B cell (primary cell): ENCODE measurements at regions not wholly inside any gene's neighbourhood (a gene's known extent, or its start where the extent isn't known, plus 50 kb on each side); places are given as distances from the start of the nearest gene placed in this dataset.

Source experiments
- EZH2 ChIP-seq: IDR thresholded peaks from 2 replicates; pipeline ENCODE4 v1.6.1; 2012; ENCODE audit warnings: borderline replicate concordance, low read depth, mild to moderate bottlenecking, moderate library complexity, low read length; ENCODE audit not compliant: insufficient read depth, poor library complexity, severe bottlenecking
- TF ChIP-seq, protein P1 (sequence below): fragments of 200-600 bp; IDR thresholded peaks from one replicate; pipeline ENCODE4 v1.8.0; 2022; ENCODE audit warnings: antibody characterized with exemption, mild to moderate bottlenecking

DNA sequence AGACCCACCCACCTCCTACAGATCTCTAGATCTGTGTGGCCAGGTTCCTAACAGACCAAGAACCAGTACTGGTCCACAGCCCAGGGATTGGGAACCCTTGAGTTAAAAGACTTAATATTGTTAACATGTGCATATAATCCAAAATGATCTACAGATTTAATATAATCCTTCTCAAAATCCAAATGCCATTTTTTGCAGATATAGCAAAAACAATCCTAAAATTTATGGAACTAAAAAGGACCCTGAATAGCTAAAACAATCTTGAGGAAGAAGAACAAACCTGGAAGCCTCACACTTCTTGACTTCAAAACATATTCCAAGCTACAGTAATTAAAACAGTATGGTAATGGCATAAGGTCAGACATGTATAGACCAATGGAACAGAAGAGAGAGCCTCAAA lies 206.9 kb upstream of the SIX2 start:
- TF ChIP-seq, protein P1, sequence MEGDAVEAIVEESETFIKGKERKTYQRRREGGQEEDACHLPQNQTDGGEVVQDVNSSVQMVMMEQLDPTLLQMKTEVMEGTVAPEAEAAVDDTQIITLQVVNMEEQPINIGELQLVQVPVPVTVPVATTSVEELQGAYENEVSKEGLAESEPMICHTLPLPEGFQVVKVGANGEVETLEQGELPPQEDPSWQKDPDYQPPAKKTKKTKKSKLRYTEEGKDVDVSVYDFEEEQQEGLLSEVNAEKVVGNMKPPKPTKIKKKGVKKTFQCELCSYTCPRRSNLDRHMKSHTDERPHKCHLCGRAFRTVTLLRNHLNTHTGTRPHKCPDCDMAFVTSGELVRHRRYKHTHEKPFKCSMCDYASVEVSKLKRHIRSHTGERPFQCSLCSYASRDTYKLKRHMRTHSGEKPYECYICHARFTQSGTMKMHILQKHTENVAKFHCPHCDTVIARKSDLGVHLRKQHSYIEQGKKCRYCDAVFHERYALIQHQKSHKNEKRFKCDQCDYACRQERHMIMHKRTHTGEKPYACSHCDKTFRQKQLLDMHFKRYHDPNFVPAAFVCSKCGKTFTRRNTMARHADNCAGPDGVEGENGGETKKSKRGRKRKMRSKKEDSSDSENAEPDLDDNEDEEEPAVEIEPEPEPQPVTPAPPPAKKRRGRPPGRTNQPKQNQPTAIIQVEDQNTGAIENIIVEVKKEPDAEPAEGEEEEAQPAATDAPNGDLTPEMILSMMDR: no peak
- no peak for TF ChIP-seq EZH2
